ENCODE measurements at regions not wholly inside any gene's neighbourhood (a gene's known extent, or its start where the extent isn't known, plus 50 kb on each side); places are given as distances from the start of the nearest gene placed in this dataset.

- Histone ChIP-seq H3K9me3 (no peaks in the 10 kb centered on the region), H3K4me1 (no peaks in the 10 kb centered on the region), H3K4me3 (no peak overlapping the region), H3K27ac (no peak overlapping the region), H3K36me3 (no peaks in the 10 kb centered on the region), H3K27me3 (no peaks in the 10 kb centered on the region)
- TF ChIP-seq POLR2A (IDR thresholded peaks at IDR 0.05) (no peak), EP300 (IDR thresholded peaks at IDR 0.05) (no peak), POLR2AphosphoS5 (IDR thresholded peaks at IDR 0.05) (no peak), CTCF (IDR thresholded peaks at IDR 0.05) (no peak)
- intact Hi-C loops (cut with DNase I; ENCODE audit: low total_unique reads) = no loop called here
- 70 to 81% (median 76%) methylated on average over 2 of the region's 2 CpGs for WGBS, 5 donors
- DNase-seq = no peak
These were observed 264.0 kb upstream of the ANO5 start for GRCh38 chr11:21928847-21929246.

DNA sequence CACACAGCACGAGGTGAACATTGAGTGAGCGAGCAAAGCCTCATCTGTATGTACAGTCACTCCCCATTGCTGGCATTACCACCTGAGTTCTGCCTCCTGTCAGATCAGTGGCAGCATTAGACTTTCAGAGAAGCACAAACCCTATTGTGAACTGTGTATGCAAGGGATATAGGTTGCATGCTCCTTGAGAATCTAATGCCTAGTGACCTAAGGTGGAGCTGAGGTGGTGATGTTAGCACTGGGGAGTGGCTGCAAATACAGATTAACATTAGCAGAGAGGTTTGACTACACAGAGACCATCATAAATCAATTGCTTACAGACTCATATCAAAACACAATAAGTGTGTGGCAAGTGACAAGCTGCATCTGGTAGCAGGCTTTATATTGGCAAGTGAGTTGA lies 262.5 kb upstream of the ANO5 start:
- no peak for TF ChIP-seq EP300 (IDR thresholded peaks at IDR 0.05)
- TF ChIP-seq POLR2A (IDR thresholded peaks at IDR 0.05) = no peak
- no peak for TF ChIP-seq POLR2AphosphoS5 (IDR thresholded peaks at IDR 0.05)
- no peak for TF ChIP-seq CTCF (IDR thresholded peaks at IDR 0.05)
- DNase-seq = no peak
- intact Hi-C loops (cut with DNase I; ENCODE audit: low total_unique reads) = no loop called here
- Histone ChIP-seq H3K9me3 (no peaks in the 10 kb centered on the region), H3K4me1 (no peaks in the 10 kb centered on the region), H3K27ac (no peak overlapping the region), H3K4me3 (no peak overlapping the region), H3K27me3 (no peaks in the 10 kb centered on the region), H3K36me3 (no peaks in the 10 kb centered on the region)
- 77 to 87% (median 86%) methylated on average over 2 of the region's 2 CpGs for WGBS, 5 donors

GRCh38 chr11:21931436-21932101 lies 261.3 kb upstream of the ANO5 start:
- Histone ChIP-seq H3K4me1 (no peaks in the 10 kb centered on the region), H3K27me3 (no peaks in the 10 kb centered on the region), H3K36me3 (no peaks in the 10 kb centered on the region), H3K27ac (no peak overlapping the region), H3K4me3 (no peak overlapping the region), H3K9me3 (no peaks in the 10 kb centered on the region)
- no peak for DNase-seq
- TF ChIP-seq EP300 (IDR thresholded peaks at IDR 0.05) (no peak), CTCF (IDR thresholded peaks at IDR 0.05) (no peak), POLR2A (IDR thresholded peaks at IDR 0.05) (no peak), POLR2AphosphoS5 (IDR thresholded peaks at IDR 0.05) (no peak)
- 79 to 88% (median 87%) methylated on average over 11 of the region's 11 CpGs for WGBS, 5 donors
- intact Hi-C loops (cut with DNase I; ENCODE audit: low total_unique reads) = no loop called here

- TF ChIP-seq EP300 (IDR thresholded peaks at IDR 0.05) (no peak), CTCF (IDR thresholded peaks at IDR 0.05) (peak in 1 of 7 experiments; percentile 45), POLR2AphosphoS5 (IDR thresholded peaks at IDR 0.05) (no peak)
- no peak overlapping the region for H3K27ac ChIP-seq
- DNase-seq = no peak
- no peak overlapping the region for H3K4me3 ChIP-seq
- no peaks in the 10 kb centered on the region for H3K36me3 ChIP-seq
- H3K4me1 ChIP-seq = no peaks in the 10 kb centered on the region
- 24 to 48% (median 35%) methylated on average over 1 of the region's 1 CpG for WGBS, 5 donors
- no peaks in the 10 kb centered on the region for H3K27me3 ChIP-seq
- intact Hi-C loops (cut with DNase I; ENCODE audit: low total_unique reads) = no loop called here
- no peaks in the 10 kb centered on the region for H3K9me3 ChIP-seq
These were observed 259.8 kb upstream of the ANO5 start for GRCh38 chr11:21933095-21933494.

Measured in stomach (tissue), 8 donors.